Colonic mucosa (tissue), 4 donors: ENCODE measurements at regions not wholly inside any gene's neighbourhood (a gene's known extent, or its start where the extent isn't known, plus 50 kb on each side); places are given as distances from the start of the nearest gene placed in this dataset.

ENCODE experiments used
- DNase-seq: peaks from one replicate; pipeline ENCODE4 v3.0.0-alpha.2; 2020
- H3K27ac ChIP-seq: fragments of 200-600 bp; one replicate; pipeline ENCODE4 v1.8.0; 2021
- H3K27me3 ChIP-seq: fragments of 200-600 bp; one replicate; pipeline ENCODE4 v1.8.0; 2021
- H3K36me3 ChIP-seq: fragments of 200-600 bp; one replicate; pipeline ENCODE4 v1.8.0; 2021
- H3K4me1 ChIP-seq: fragments of 200-600 bp; one replicate; pipeline ENCODE4 v1.8.0; 2021; ENCODE audit warnings: mild to moderate bottlenecking
- H3K4me3 ChIP-seq: fragments of 200-600 bp; one replicate; pipeline ENCODE4 v1.8.0; 2021
- H3K9ac ChIP-seq, 2 donors: one replicate each; pipeline ENCODE4 v1.7.0; 2013; ENCODE audit warnings: control low read depth in 2 of 2, low read depth in 2 of 2, low read length in 2 of 2
- H3K9me3 ChIP-seq: fragments of 200-600 bp; one replicate; pipeline ENCODE4 v1.8.0; 2021
- CTCF ChIP-seq: fragments of 200-600 bp; IDR thresholded peaks from one replicate; pipeline ENCODE4 v1.8.0; 2022; ENCODE audit warnings: antibody characterized with exemption, mild to moderate bottlenecking
- intact Hi-C: fragments of 100-400 bp; cut with DNase I; formaldehyde crosslinking; loops from one replicate; pipeline ENCODE4 v1.14.1; 2022
- donor health status: healthy.
- donor health status: DM: no; HTN: no; CAD: no.
- donor health status: DM: no; HTN: no; CAD: no.

- Histone ChIP-seq H3K27me3 (no peaks in the 10 kb centered on the region), H3K27ac (no peak overlapping the region), H3K9ac (no peak overlapping the region), H3K9me3 (no peaks in the 10 kb centered on the region), H3K36me3 (no peaks in the 10 kb centered on the region), H3K4me1 (no peaks in the 10 kb centered on the region), H3K4me3 (no peak overlapping the region)
- TF ChIP-seq CTCF: no peak
- intact Hi-C loops: no loop called here
- DNase-seq: no peak
Observed at GRCh38 chr6:40959781-40960327, 79.2 kb downstream of the UNC5CL start.

GRCh38 chr6:40958738-40959137 lies 80.3 kb downstream of the UNC5CL start:
- Histone ChIP-seq H3K4me3 (no peak overlapping the region), H3K27me3 (no peaks in the 10 kb centered on the region), H3K4me1 (no peaks in the 10 kb centered on the region), H3K9me3 (no peaks in the 10 kb centered on the region), H3K36me3 (no peaks in the 10 kb centered on the region), H3K9ac (no peak overlapping the region), H3K27ac (no peak overlapping the region)
- intact Hi-C loops: no loop called here
- no peak for TF ChIP-seq CTCF
- DNase-seq: no peak

- H3K4me1 ChIP-seq: no peaks in the 10 kb centered on the region
- no peak overlapping the region for H3K9ac ChIP-seq
- no peak overlapping the region for H3K27ac ChIP-seq
- TF ChIP-seq CTCF: no peak
- DNase-seq: no peak
- no peaks in the 10 kb centered on the region for H3K27me3 ChIP-seq
- no peak overlapping the region for H3K4me3 ChIP-seq
- H3K36me3 ChIP-seq: no peaks in the 10 kb centered on the region
- intact Hi-C loops: no loop called here
- no peaks in the 10 kb centered on the region for H3K9me3 ChIP-seq
Observed at GRCh38 chr6:40957616-40958492, 81.2 kb downstream of the UNC5CL start.

GRCh38 chr6:40956936-40957335 lies 82.1 kb downstream of the UNC5CL start:
- no peak overlapping the region for H3K4me3 ChIP-seq
- TF ChIP-seq CTCF: no peak

GRCh38 chr6:40955178-40955545 lies 83.9 kb downstream of the UNC5CL start:
- no peaks in the 10 kb centered on the region for H3K9me3 ChIP-seq
- no peak overlapping the region for H3K4me3 ChIP-seq
- H3K27me3 ChIP-seq: no peaks in the 10 kb centered on the region
- no peak overlapping the region for H3K27ac ChIP-seq
- H3K4me1 ChIP-seq: no peaks in the 10 kb centered on the region
- intact Hi-C loops: no loop called here
- H3K36me3 ChIP-seq: no peaks in the 10 kb centered on the region
- TF ChIP-seq CTCF: no peak
- no peak for DNase-seq
- no peak overlapping the region for H3K9ac ChIP-seq

More at GRCh38 chr6:40956936-40957335, 82.1 kb downstream of the UNC5CL start:
- no peaks in the 10 kb centered on the region for H3K4me1 ChIP-seq
- H3K9me3 ChIP-seq: no peaks in the 10 kb centered on the region
- H3K27me3 ChIP-seq: no peaks in the 10 kb centered on the region
- no peak overlapping the region for H3K9ac ChIP-seq
- intact Hi-C loops: no loop called here
- H3K36me3 ChIP-seq: no peaks in the 10 kb centered on the region
- no peak overlapping the region for H3K27ac ChIP-seq
- DNase-seq: no peak
